GM12891 (cell line): ENCODE measurements at regions not wholly inside any gene's neighbourhood (a gene's known extent, or its start where the extent isn't known, plus 50 kb on each side); places are given as distances from the start of the nearest gene placed in this dataset.

Source experiments
- DNase-seq: peaks from one replicate; pipeline ENCODE4 v3.0.0; 2011; ENCODE audit warnings: low spot score; ENCODE audit not compliant: insufficient read length
- FAIRE-seq: peaks from 2 replicates; lab custom pipeline; 2011; peaks lifted over from hg19 to GRCh38; lab: Jason Lieb, UNC
- PAX5 ChIP-seq: IDR thresholded peaks from 2 replicates; pipeline ENCODE4 v1.6.1; 2011; ENCODE audit warnings: low read length, moderate library complexity, mild to moderate bottlenecking; ENCODE audit not compliant: insufficient read depth, severe bottlenecking
- POLR2A ChIP-seq: IDR thresholded peaks from 2 replicates; pipeline ENCODE4 v1.6.1; 2011; ENCODE audit warnings: low read depth, low read length, control low read depth
- POLR2AphosphoS5 ChIP-seq: IDR thresholded peaks from 2 replicates; pipeline ENCODE4 v1.6.1; 2011; ENCODE audit warnings: low read depth, low read length, control low read depth
- POU2F2 ChIP-seq: IDR thresholded peaks from 2 replicates; pipeline ENCODE4 v1.6.1; 2011; ENCODE audit warnings: low read depth, mild to moderate bottlenecking, control low read depth, low read length, moderate library complexity
- SPI1 ChIP-seq: IDR thresholded peaks from 2 replicates; pipeline ENCODE4 v1.6.1; 2011; ENCODE audit warnings: low read depth, low read length, control low read depth
- TAF1 ChIP-seq: IDR thresholded peaks from 2 replicates; pipeline ENCODE4 v1.6.1; 2011; ENCODE audit warnings: low read depth, low read length, control low read depth

- TF ChIP-seq PAX5 (no peak), POLR2AphosphoS5 (no peak), POU2F2 (no peak), SPI1 (no peak), TAF1 (no peak), POLR2A (no peak)
- DNase-seq (no peak), FAIRE-seq (no peak)
Measured at GRCh38 chrX:88378406-88378805, 368.6 kb upstream of the CPXCR1 start.

- no peak for TF ChIP-seq POU2F2
- TF ChIP-seq SPI1 = no peak
- TF ChIP-seq TAF1 = no peak
- no peak for TF ChIP-seq POLR2A
- TF ChIP-seq PAX5 = no peak
- no peak for TF ChIP-seq POLR2AphosphoS5
- FAIRE-seq (no peak), DNase-seq (no peak)
Measured at GRCh38 chrX:88397551-88397950, 349.5 kb upstream of the CPXCR1 start.

- TF ChIP-seq POLR2AphosphoS5 = no peak
- TF ChIP-seq POU2F2 = no peak
- no peak for TF ChIP-seq SPI1
- no peak for TF ChIP-seq PAX5
- no peak for TF ChIP-seq POLR2A
- no peak for TF ChIP-seq TAF1
- FAIRE-seq (no peak), DNase-seq (no peak)
Measured at GRCh38 chrX:88416002-88416401, 331.0 kb upstream of the CPXCR1 start.

- TF ChIP-seq POLR2AphosphoS5 (no peak), POLR2A (no peak), SPI1 (0 out of 2 replicates have a peak, but pooled peaks have one; percentile 22), TAF1 (no peak)
- DNase-seq = no peak
- FAIRE-seq = no peak
Measured at GRCh38 chrX:88416965-88417364, 330.1 kb upstream of the CPXCR1 start.

GRCh38 chrX:88424071-88424470 is 323.0 kb upstream of the CPXCR1 start:
- DNase-seq (no peak), FAIRE-seq (no peak)
- TF ChIP-seq POLR2A = no peak
- no peak for TF ChIP-seq TAF1
- TF ChIP-seq POLR2AphosphoS5 = no peak
- TF ChIP-seq POU2F2 = no peak
- TF ChIP-seq PAX5 = no peak
- TF ChIP-seq SPI1 = no peak

- no peak for TF ChIP-seq POLR2A
- TF ChIP-seq POLR2AphosphoS5 = no peak
- no peak for TF ChIP-seq PAX5
- TF ChIP-seq POU2F2 = no peak
- TF ChIP-seq TAF1 = no peak
- TF ChIP-seq SPI1 = no peak
- no peak for FAIRE-seq
- no peak for DNase-seq
Measured at GRCh38 chrX:88424541-88424940, 322.5 kb upstream of the CPXCR1 start.

GRCh38 chrX:88425739-88426138 is 321.3 kb upstream of the CPXCR1 start:
- TF ChIP-seq POLR2A (no peak), TAF1 (no peak), PAX5 (no peak), POU2F2 (no peak)
- DNase-seq (no peak), FAIRE-seq (no peak)

GRCh38 chrX:88437563-88437962 is 309.5 kb upstream of the CPXCR1 start:
- DNase-seq (no peak), FAIRE-seq (no peak)
- TF ChIP-seq SPI1 (no peak), PAX5 (no peak), POLR2A (no peak), POLR2AphosphoS5 (no peak), TAF1 (no peak), POU2F2 (no peak)

- no peak for TF ChIP-seq TAF1
- DNase-seq (no peak), FAIRE-seq (no peak)
Measured at GRCh38 chrX:88438209-88438608, 308.8 kb upstream of the CPXCR1 start.

GRCh38 chrX:88439935-88440334 is 307.1 kb upstream of the CPXCR1 start:
- DNase-seq = no peak
- no peak for TF ChIP-seq SPI1
- TF ChIP-seq POLR2AphosphoS5 = no peak
- no peak for TF ChIP-seq POU2F2
- no peak for TF ChIP-seq PAX5
- TF ChIP-seq TAF1 = no peak
- TF ChIP-seq POLR2A = no peak
- FAIRE-seq = no peak
